Transverse colon (tissue), 4 donors: ENCODE measurements at regions not wholly inside any gene's neighbourhood (a gene's known extent, or its start where the extent isn't known, plus 50 kb on each side); places are given as distances from the start of the nearest gene placed in this dataset.

Source experiments
- DNase-seq: peaks from one replicate; pipeline ENCODE4 v3.0.0-alpha.2; 2019
- H3K27ac ChIP-seq, 4 donors: fragments of 200-600 bp; sonication (generic); 2 replicates each; pipeline ENCODE4 v1.5.1; 2016 to 2018; ENCODE audit warnings: inconsistent platforms in 4 of 4
- H3K27me3 ChIP-seq: fragments of 200-600 bp; sonication (generic); 2 replicates; pipeline ENCODE4 v1.5.1; 2017; ENCODE audit warnings: inconsistent platforms
- H3K36me3 ChIP-seq, 4 donors: fragments of 200-600 bp; sonication (generic); 2 replicates each; pipeline ENCODE4 v1.5.1; 2017 to 2019; ENCODE audit warnings: inconsistent platforms in 4 of 4
- H3K4me1 ChIP-seq, 4 donors: fragments of 200-600 bp; sonication (generic); 2 replicates each; pipeline ENCODE4 v1.5.1; 2017 to 2020; ENCODE audit warnings: inconsistent platforms in 4 of 4
- H3K4me3 ChIP-seq, 4 donors: fragments of 200-600 bp; sonication (generic); 1 replicate in 1 of 4; 2 replicates in 3 of 4; pipeline versions ENCODE4 v1.5.1 to v1.6.1; 2017 to 2019; ENCODE audit warnings: inconsistent platforms in 4 of 4
- H3K9me3 ChIP-seq, 2 donors: fragments of 200-600 bp; sonication (generic); 2 replicates each; pipeline ENCODE4 v1.5.1; 2017 to 2019; ENCODE audit warnings: inconsistent platforms in 2 of 2
- EP300 ChIP-seq: sonication (generic); formaldehyde crosslinking; IDR thresholded peaks from one replicate; pipeline ENCODE4 v1.6.1; 2017; ENCODE audit warnings: antibody characterized with exemption, low read depth
- POLR2A ChIP-seq: fragments of 450-650 bp; IDR thresholded peaks from one replicate; pipeline ENCODE4 v1.6.1; 2016; ENCODE audit warnings: antibody characterized with exemption, mild to moderate bottlenecking, moderate library complexity
- POLR2AphosphoS5 ChIP-seq, 3 donors: sonication (generic); formaldehyde crosslinking; IDR thresholded peaks; one replicate each; pipeline ENCODE4 v1.6.1; 2016; ENCODE audit warnings: antibody characterized with exemption in 3 of 3
- WGBS, 2 donors: methylation state at CpG; one replicate each; pipeline ENCODE4 v1.1.5; 2018; ENCODE audit warnings: low coverage in 1 of 2; 5-methylcytosine and 5-hydroxymethylcytosine counted together
- in situ Hi-C, 4 donors: fragments of 200-750 bp; cut with MboI; loops; one replicate each; pipeline versions ENCODE4 v1.15.0 to v1.15.1; 2017; ENCODE audit warnings: low sequenced_read_pairs in 3 of 4, low pct_ligation_motif_present in 1 of 4, low pct_unique_long_range_greater_than_20kb in 1 of 4
- intact Hi-C: fragments of 100-400 bp; cut with DNase I; formaldehyde crosslinking; loops from one replicate; pipeline ENCODE4 v1.15.1; 2023; ENCODE audit warnings: low total_unique reads
- TF ChIP-seq, protein P1 (sequence below), 5 experiments: fragments of 200-600 bp in 3 of 5; fragments of 450-650 bp in 2 of 5; sonication (generic) in 3 of 5; IDR thresholded peaks; 1 replicate in 2 of 5; 2 replicates in 3 of 5; pipeline ENCODE4 v1.5.1; 2016 to 2017; ENCODE audit warnings: antibody characterized with exemption in 5 of 5, inconsistent platforms in 3 of 5, mild to moderate bottlenecking in 2 of 5, moderate library complexity in 1 of 5

DNA sequence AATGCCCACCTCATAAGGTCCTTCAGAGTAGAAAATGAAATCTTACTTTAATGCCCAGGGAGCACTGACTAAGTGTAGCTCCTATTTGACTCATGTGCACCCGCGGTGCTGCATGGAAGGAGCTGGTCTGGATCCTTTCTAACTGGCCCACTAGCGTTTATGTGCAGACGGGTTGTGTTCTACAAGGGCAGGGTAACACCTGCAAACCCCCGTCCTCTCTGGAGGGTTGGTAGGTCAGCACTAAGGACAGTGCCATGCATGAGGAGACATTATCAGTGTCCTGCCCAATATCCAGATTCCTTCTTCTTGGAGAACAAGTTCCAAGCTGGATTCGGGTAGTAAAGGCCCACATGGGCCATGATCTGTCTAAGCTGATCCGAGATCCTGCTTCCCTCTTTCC is 140.3 kb downstream of the ANKRD60 start:
- intact Hi-C loops, result no loop called here
- Histone ChIP-seq H3K4me1 (no peaks in the 10 kb centered on the region), H3K9me3 (no peaks in the 10 kb centered on the region), H3K36me3 (no peaks in the 10 kb centered on the region), H3K27me3 (no peaks in the 10 kb centered on the region), H3K27ac (no peak overlapping the region), H3K4me3 (no peak overlapping the region)
- in situ Hi-C loops, result loop anchor here in 2 of 4 donors (10.0 to 25.0 kb wide), 2 partner anchors 426 to 433 kb away; no protein-coding TSS in a partner anchor
- WGBS, 2 donors, result 81% methylated on average over 7 of the region's 7 CpGs; no CpG with 5 or more reads in 1 of the 2 donors
- DNase-seq, result no peak
- TF ChIP-seq, protein P1, sequence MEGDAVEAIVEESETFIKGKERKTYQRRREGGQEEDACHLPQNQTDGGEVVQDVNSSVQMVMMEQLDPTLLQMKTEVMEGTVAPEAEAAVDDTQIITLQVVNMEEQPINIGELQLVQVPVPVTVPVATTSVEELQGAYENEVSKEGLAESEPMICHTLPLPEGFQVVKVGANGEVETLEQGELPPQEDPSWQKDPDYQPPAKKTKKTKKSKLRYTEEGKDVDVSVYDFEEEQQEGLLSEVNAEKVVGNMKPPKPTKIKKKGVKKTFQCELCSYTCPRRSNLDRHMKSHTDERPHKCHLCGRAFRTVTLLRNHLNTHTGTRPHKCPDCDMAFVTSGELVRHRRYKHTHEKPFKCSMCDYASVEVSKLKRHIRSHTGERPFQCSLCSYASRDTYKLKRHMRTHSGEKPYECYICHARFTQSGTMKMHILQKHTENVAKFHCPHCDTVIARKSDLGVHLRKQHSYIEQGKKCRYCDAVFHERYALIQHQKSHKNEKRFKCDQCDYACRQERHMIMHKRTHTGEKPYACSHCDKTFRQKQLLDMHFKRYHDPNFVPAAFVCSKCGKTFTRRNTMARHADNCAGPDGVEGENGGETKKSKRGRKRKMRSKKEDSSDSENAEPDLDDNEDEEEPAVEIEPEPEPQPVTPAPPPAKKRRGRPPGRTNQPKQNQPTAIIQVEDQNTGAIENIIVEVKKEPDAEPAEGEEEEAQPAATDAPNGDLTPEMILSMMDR (IDR thresholded peaks at IDR 0.05), result no peak
- TF ChIP-seq POLR2A (no peak), EP300 (no peak), POLR2AphosphoS5 (IDR thresholded peaks at IDR 0.05) (no peak)

DNA sequence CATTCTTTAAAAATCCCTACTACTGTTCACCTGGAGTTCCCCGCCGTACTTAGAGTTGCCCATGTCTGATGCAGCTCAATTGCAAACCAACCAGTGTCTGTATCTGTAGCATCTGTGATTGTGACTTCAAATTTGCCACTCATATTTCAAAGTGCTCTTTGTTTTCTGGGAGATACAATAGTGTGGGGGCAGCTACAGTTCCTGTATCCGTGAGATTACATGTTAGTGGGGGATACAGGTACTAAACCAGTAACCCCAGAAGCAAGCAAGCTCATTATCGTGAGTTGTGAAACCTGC is 140.9 kb downstream of the ANKRD60 start:
- H3K9me3 ChIP-seq, result no peaks in the 10 kb centered on the region
- no peak for DNase-seq
- H3K4me3 ChIP-seq, result no peak overlapping the region
- TF ChIP-seq EP300, result no peak
- TF ChIP-seq, protein P1 (IDR thresholded peaks at IDR 0.05), result peak in 1 of 5 experiments; percentile 9
- TF ChIP-seq POLR2A, result no peak
- TF ChIP-seq POLR2AphosphoS5 (IDR thresholded peaks at IDR 0.05), result no peak
- in situ Hi-C loops, result loop anchor here in 2 of 4 donors (10.0 to 25.0 kb wide), 2 partner anchors 425 to 433 kb away; no protein-coding TSS in a partner anchor
- intact Hi-C loops, result no loop called here
- H3K36me3 ChIP-seq, result no peaks in the 10 kb centered on the region
- H3K27ac ChIP-seq, result no peak overlapping the region
- no peaks in the 10 kb centered on the region for H3K4me1 ChIP-seq
- 63% methylated on average over 4 of the region's 4 CpGs; no CpG with 5 or more reads in 1 of the 2 donors for WGBS, 2 donors
- no peaks in the 10 kb centered on the region for H3K27me3 ChIP-seq

DNA sequence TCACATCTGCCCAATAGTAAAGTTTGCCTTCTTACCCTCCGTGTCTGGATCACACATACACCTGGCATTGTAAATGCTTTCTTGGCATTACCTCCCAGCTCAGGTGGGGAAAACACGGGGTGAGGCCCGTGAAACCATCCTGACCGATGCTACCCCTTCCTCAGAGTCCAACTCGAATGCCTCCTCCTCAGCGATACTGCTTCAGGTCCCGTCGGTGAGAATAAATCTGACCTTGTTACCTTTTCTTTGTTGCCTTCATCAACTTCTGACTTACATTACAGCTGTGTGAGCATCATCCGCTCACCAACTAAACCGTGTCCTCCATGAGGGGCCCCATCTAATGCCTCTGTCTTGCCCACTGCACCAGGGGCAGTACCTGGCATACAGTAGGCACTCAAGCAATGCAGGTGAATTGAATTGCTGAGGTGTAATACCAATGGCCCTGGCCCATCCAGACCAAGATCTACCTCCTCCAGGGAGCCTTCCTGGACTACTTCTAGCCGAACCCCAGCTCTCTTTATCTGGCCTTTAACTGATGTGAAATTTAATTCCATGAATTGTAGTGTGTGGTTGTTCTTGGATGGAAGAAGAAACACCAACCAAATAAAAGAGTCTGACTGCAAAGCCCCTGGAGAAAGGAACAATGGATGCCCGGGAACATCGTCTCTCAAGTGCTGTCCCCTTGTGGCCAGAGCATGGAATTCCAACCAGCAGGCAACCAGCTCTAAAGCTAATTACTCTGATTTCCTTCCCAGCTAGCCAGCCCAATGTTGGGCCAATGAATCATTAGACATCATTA is 141.5 kb downstream of the ANKRD60 start:
- WGBS, 2 donors, result 76 to 96% methylated on average over 5 to 13 of the region's 13 CpGs
- intact Hi-C loops, result no loop called here
- Histone ChIP-seq H3K4me1 (peaks cover 0 to 3% (median 1%) of the 10 kb centered on the region in 4 donors), H3K36me3 (no peaks in the 10 kb centered on the region), H3K27me3 (no peaks in the 10 kb centered on the region), H3K27ac (no peak overlapping the region), H3K9me3 (no peaks in the 10 kb centered on the region), H3K4me3 (no peak overlapping the region)
- DNase-seq, result peak; percentile 48
- in situ Hi-C loops, result loop anchor here in 2 of 4 donors (10.0 to 25.0 kb wide), 2 partner anchors 425 to 432 kb away; no protein-coding TSS in a partner anchor
- TF ChIP-seq POLR2AphosphoS5 (IDR thresholded peaks at IDR 0.05), result no peak
- TF ChIP-seq, protein P1 (IDR thresholded peaks at IDR 0.05), result peak; percentile 77 to 89 (median 86)

DNA sequence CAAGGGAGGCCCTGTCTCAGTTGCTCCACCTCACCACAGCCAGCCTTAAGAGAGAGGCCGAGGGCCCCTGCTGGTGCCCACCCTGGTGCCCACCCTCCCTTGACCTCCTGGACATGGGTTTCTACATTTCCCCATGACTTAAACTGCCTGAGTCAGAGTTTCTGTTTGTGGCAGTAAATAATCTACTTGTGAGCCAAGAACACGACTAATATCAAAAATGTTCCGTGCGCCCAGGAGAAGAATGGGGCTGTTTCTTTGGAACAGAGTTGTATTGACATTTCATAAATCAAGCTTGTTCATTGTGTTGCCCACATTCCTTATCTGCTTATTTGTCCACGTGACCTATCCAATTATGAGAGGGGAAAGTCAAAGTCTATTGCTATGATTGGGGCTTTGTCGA is 143.5 kb downstream of the ANKRD60 start:
- TF ChIP-seq, protein P1 (IDR thresholded peaks at IDR 0.05), result no peak
- TF ChIP-seq POLR2AphosphoS5 (IDR thresholded peaks at IDR 0.05), result peak in 1 of 3 donors; percentile 24
- TF ChIP-seq POLR2A, result no peak
- no peaks in the 10 kb centered on the region for H3K9me3 ChIP-seq
- H3K4me1 ChIP-seq, result peaks cover 0 to 7% (median 3%) of the 10 kb centered on the region in 4 donors
- H3K36me3 ChIP-seq, result no peaks in the 10 kb centered on the region
- in situ Hi-C loops (loop anchor here in 2 of 4 donors (10.0 to 25.0 kb wide), 2 partner anchors 423 to 430 kb away; no protein-coding TSS in a partner anchor), intact Hi-C loops (no loop called here)
- H3K4me3 ChIP-seq, result no peak overlapping the region
- H3K27me3 ChIP-seq, result no peaks in the 10 kb centered on the region
- DNase-seq, result no peak
- 64 to 65% methylated on average over 6 of the region's 6 CpGs for WGBS, 2 donors
- peak overlapping the region; percentile 3 to 36 (median 24) for H3K27ac ChIP-seq
